ENCODE measurements at regions not wholly inside any gene's neighbourhood (a gene's known extent, or its start where the extent isn't known, plus 50 kb on each side); places are given as distances from the start of the nearest gene placed in this dataset.

DNA sequence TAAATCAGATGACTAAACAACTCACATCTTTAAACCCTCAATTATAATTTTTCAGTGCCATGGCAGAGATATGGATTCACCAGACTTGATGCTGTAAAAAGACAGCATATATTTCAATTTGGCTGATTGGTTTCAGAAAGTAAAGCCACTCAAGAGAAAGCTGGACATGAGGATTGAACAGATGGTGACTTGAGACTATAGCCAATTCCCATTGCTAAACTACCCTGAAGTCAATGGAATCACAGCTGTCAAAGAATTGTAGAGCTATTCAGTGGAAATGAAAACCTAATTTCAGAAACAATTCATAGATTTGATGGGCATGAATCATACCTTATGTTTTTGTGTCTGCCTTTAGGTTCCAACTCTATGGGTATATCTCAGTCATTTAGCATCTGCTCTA is 510.6 kb upstream of the BOD1L1 start:
- TF ChIP-seq, protein P1, sequence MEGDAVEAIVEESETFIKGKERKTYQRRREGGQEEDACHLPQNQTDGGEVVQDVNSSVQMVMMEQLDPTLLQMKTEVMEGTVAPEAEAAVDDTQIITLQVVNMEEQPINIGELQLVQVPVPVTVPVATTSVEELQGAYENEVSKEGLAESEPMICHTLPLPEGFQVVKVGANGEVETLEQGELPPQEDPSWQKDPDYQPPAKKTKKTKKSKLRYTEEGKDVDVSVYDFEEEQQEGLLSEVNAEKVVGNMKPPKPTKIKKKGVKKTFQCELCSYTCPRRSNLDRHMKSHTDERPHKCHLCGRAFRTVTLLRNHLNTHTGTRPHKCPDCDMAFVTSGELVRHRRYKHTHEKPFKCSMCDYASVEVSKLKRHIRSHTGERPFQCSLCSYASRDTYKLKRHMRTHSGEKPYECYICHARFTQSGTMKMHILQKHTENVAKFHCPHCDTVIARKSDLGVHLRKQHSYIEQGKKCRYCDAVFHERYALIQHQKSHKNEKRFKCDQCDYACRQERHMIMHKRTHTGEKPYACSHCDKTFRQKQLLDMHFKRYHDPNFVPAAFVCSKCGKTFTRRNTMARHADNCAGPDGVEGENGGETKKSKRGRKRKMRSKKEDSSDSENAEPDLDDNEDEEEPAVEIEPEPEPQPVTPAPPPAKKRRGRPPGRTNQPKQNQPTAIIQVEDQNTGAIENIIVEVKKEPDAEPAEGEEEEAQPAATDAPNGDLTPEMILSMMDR (IDR thresholded peaks at IDR 0.05): no peak
- TF ChIP-seq POLR2A (IDR thresholded peaks at IDR 0.05): no peak
- TF ChIP-seq EP300 (IDR thresholded peaks at IDR 0.05): no peak

All from tibial nerve (tissue), 4 donors.